ENCODE measurements at regions not wholly inside any gene's neighbourhood (a gene's known extent, or its start where the extent isn't known, plus 50 kb on each side); places are given as distances from the start of the nearest gene placed in this dataset.

GRCh38 chr21:32949701-32950100 lies 76.0 kb upstream of the OLIG2 start:
- TF ChIP-seq CTCF (IDR thresholded peaks at IDR 0.05; ENCODE audit: low read depth, low read length, poor library complexity, severe bottlenecking) (no peak), EZH2phosphoT487 (IDR thresholded peaks at IDR 0.05; ENCODE audit: borderline replicate concordance, low read length) (no peak)

All from DOHH2 (cell line).